Heart right ventricle (tissue), 16 donors: ENCODE measurements at regions not wholly inside any gene's neighbourhood (a gene's known extent, or its start where the extent isn't known, plus 50 kb on each side); places are given as distances from the start of the nearest gene placed in this dataset.
"Not testable (repeated sequence)": the region's sequence is repeated elsewhere in the genome, so short reads cannot be mapped to it uniquely, and the experiment has no call there.

Experiments used
- ATAC-seq, 8 donors: fragments of 200-7000 bp; cut with Tn5 transposase; one replicate each; pipeline ENCODE4 v1.9.1; 2020; ENCODE audit warnings: mild to moderate bottlenecking in 8 of 8, moderate library complexity in 8 of 8, moderate number of reproducible peaks in 1 of 8
- DNase-seq, 2 donors: peaks; one replicate each; pipeline ENCODE4 v3.0.0-alpha.2; 2020
- H3K27ac ChIP-seq, 10 donors: fragments of 200-600 bp; sonication (generic) in 2 of 10; one replicate each; pipeline versions ENCODE4 v1.5.0 to v1.8.0; 2020 to 2022; ENCODE audit warnings: mild to moderate bottlenecking in 3 of 10
- H3K27me3 ChIP-seq, 7 donors: fragments of 200-600 bp; one replicate each; pipeline ENCODE4 v1.8.0; 2021 to 2022; ENCODE audit warnings: mild to moderate bottlenecking in 2 of 7
- H3K36me3 ChIP-seq, 9 donors: fragments of 200-600 bp; sonication (generic) in 1 of 9; one replicate each; pipeline versions ENCODE4 v1.5.0 to v1.8.0; 2020 to 2022; ENCODE audit warnings: mild to moderate bottlenecking in 2 of 9
- H3K4me1 ChIP-seq, 9 donors: fragments of 200-600 bp; sonication (generic) in 1 of 9; one replicate each; pipeline versions ENCODE4 v1.5.0 to v1.8.0; 2020 to 2022; ENCODE audit warnings: mild to moderate bottlenecking in 4 of 9
- H3K4me3 ChIP-seq, 10 donors: fragments of 200-600 bp; sonication (generic) in 2 of 10; one replicate each; pipeline versions ENCODE4 v1.5.0 to v1.8.0; 2020 to 2022; ENCODE audit warnings: mild to moderate bottlenecking in 7 of 10, moderate library complexity in 2 of 10
- H3K9me3 ChIP-seq, 11 donors: fragments of 200-600 bp in 10 of 11; sonication (generic) in 2 of 11; one replicate each; pipeline versions ENCODE4 v1.5.0 to v1.8.0; 2013 to 2022; ENCODE audit warnings: mild to moderate bottlenecking in 2 of 11, control low read depth in 1 of 11, moderate library complexity in 1 of 11
- CTCF ChIP-seq, 9 donors: fragments of 200-600 bp; sonication (generic) in 2 of 9; IDR thresholded peaks; one replicate each; pipeline versions ENCODE4 v1.5.0 to v1.8.0; 2021 to 2022; ENCODE audit warnings: antibody characterized with exemption in 9 of 9, mild to moderate bottlenecking in 5 of 9, moderate library complexity in 1 of 9
- whole genome bisulfite sequencing, 2 donors: extraction: QIAGEN DNeasy Blood & Tissue Kit; methylation state at CpG; one replicate each; pipeline ENCODE4 v1.1.7; 2013; ENCODE audit warnings: inconsistent platforms in 1 of 2; 5-methylcytosine and 5-hydroxymethylcytosine counted together
- intact Hi-C, 10 donors: fragments of 100-400 bp; cut with DNase I; formaldehyde crosslinking; loops; one replicate each; pipeline versions ENCODE4 v1.11.1 to v1.14.2; 2022
- donor health status: Arrhythmogenic right ventricular cardiomyopathy.
- donor health status: ischemic (EF 13 %, LVEDD 7.1; RV severe dilation, severe dysfunction).
- donor health status: healthy with polysubstance abuse.
- donor health status: DM: no; HTN: yes; CAD: no.
- donor health status: DM: no; HTN: no; CAD: no.
- donor health status: ischemic (EF 25% LVEDD 6.9; RV normal size, moderate dysfunction).
- donor health status: ischemic (EF 25% LVEDD 5.7; RV mildly dilated, moderate dysfunction).
- donor health status: healthy.
- donor health status: DM: yes; HTN: yes; CAD: no.
- donor health status: Ischemic cardiomyopathy.
- donor health status: ischemic (EF 35%, LVEDD 5.7; RV mildly dilated, moderate dysfunction).
- donor health status: nonischemic (EF 11% LVEDD 7.7; RV severe dilation, severe dysfunction).
- donor health status: DM: yes; HTN: yes; CAD: no.
- donor health status: PGD.
- donor health status: ischemic (EF 29% LVEDD 5.4; RV normal size, mild dysfunction).
- donor health status: nonischemic (EF 23%, LVEDD 6.1; RV moderate dilation, normal function).

DNA sequence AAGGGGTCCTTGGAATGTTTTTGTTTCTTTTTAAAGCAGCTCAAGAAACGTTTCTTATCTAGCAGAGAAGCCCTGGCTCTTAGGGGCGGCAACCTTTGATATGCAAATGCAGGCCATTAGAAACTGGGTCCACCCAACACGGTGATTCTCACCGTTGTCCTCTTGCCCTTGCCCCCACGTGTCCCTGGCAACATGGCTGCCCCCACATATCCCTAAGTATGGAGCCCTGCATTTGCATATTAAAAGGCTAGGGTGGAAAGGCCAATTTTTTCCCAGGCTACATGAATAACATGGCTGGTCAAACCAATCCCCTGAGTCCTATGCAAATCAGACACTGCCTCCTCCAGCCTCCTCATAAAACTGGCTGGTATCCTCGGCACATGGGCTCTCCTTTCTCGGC lies 230.1 kb upstream of the SPOPL start:
- Histone ChIP-seq H3K36me3 (no peaks in the 10 kb centered on the region), H3K27me3 (no peaks in the 10 kb centered on the region), H3K27ac (no peak overlapping the region), H3K4me1 (peaks cover 0 to 5% (median 0%) of the 10 kb centered on the region in 9 donors), H3K4me3 (no peak overlapping the region), H3K9me3 (no peaks in the 10 kb centered on the region)
- DNase-seq (no peak), ATAC-seq (no peak)
- TF ChIP-seq CTCF (IDR thresholded peaks at IDR 0.05): no peak
- WGBS, 2 donors: 69 to 76% methylated on average over 7 of the region's 7 CpGs
- intact Hi-C loops: no loop called here

GRCh38 chr2:138272524-138273195 lies 228.9 kb upstream of the SPOPL start:
- TF ChIP-seq CTCF (IDR thresholded peaks at IDR 0.05): no peak
- DNase-seq (no peak), ATAC-seq (no peak)
- intact Hi-C loops: no loop called here
- Histone ChIP-seq H3K36me3 (no peaks in the 10 kb centered on the region), H3K9me3 (no peaks in the 10 kb centered on the region), H3K4me3 (no peak overlapping the region), H3K27me3 (no peaks in the 10 kb centered on the region), H3K27ac (no peak overlapping the region), H3K4me1 (no peaks in the 10 kb centered on the region)
- 63 to 72% methylated on average over 4 of the region's 4 CpGs for WGBS, 2 donors

GRCh38 chr2:138273280-138273679 lies 228.3 kb upstream of the SPOPL start:
- intact Hi-C loops, H3K4me1 ChIP-seq, H3K27me3 ChIP-seq: not testable (repeated sequence)

DNA sequence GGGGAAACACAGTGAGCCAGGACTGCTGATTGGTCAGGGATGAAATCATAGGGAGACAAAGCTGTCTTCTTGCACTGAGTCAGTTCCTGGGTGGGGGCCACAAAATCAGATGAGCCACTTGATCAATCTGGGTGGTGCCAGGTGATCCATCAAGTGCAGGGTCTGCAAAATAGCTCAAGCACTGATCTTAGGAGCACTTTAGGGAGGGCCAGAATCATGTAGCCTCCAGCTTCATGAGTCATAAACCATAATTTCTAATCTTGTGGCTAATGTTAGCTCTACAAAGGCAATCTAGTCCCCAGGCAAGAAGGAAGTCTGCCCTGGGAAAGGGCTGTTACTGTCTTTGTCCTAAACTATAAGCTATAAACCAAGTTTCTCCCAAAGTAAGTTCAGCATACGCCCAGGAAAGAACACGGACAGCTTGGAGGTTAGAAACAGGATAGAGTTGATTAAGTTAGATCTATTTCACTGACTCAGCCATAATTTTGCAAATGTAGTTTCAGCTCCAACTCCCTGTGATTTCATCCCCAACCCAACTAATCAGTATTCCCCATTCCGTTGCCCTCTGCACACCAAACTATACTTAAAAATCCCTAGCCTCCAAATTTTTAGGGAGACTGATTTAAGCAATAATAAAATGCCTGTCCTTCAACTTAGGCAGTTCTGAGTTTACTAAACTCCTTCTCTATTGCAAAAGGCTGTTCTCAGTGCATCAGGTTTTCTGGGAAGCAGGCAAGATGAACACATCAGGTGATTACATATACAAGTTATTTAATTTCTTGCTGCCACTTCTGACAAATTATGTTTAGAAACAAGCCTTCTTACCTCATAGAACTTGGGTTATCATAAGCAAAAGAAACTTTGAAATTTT lies 226.9 kb upstream of the SPOPL start:
- Histone ChIP-seq H3K4me1 (no peaks in the 10 kb centered on the region), H3K27me3 (no peaks in the 10 kb centered on the region), H3K27ac (no peak overlapping the region), H3K4me3 (no peak overlapping the region), H3K9me3 (no peaks in the 10 kb centered on the region), H3K36me3 (no peaks in the 10 kb centered on the region)
- DNase-seq: no peak
- WGBS, 2 donors: 91 to 93% methylated on average over 3 of the region's 3 CpGs
- no peak for TF ChIP-seq CTCF (IDR thresholded peaks at IDR 0.05)
- intact Hi-C loops: no loop called here
- ATAC-seq: no peak

More at GRCh38 chr2:138273280-138273679, 228.3 kb upstream of the SPOPL start:
- H3K36me3 ChIP-seq, H3K4me3 ChIP-seq, DNase-seq, ATAC-seq, H3K9me3 ChIP-seq, H3K27ac ChIP-seq: not testable (repeated sequence)
- 97 to 98% methylated on average over 12 of the region's 12 CpGs for WGBS, 2 donors

- no peak overlapping the region for H3K4me3 ChIP-seq
- no peak for TF ChIP-seq CTCF (IDR thresholded peaks at IDR 0.05)
- no peaks in the 10 kb centered on the region for H3K36me3 ChIP-seq
- no peak for ATAC-seq
- intact Hi-C loops: no loop called here
- H3K27ac ChIP-seq: no peak overlapping the region
- DNase-seq: no peak
- H3K27me3 ChIP-seq: no peaks in the 10 kb centered on the region
- no peaks in the 10 kb centered on the region for H3K4me1 ChIP-seq
- WGBS, 2 donors: 85 to 94% methylated on average over 2 of the region's 2 CpGs
- no peaks in the 10 kb centered on the region for H3K9me3 ChIP-seq
Measured at GRCh38 chr2:138275292-138275690, 226.3 kb upstream of the SPOPL start.
